H9 (cell line): ENCODE measurements at regions not wholly inside any gene's neighbourhood (a gene's known extent, or its start where the extent isn't known, plus 50 kb on each side); places are given as distances from the start of the nearest gene placed in this dataset.

Source experiments
- DNase-seq: peaks from one replicate; pipeline ENCODE4 v3.0.0-alpha.2; 2017
- H2AFZ ChIP-seq: one replicate; pipeline ENCODE4 v1.6.1; 2013; ENCODE audit warnings: mild to moderate bottlenecking, low read length, control low read depth, moderate library complexity
- H2AK5ac ChIP-seq: 2 replicates; pipeline ENCODE4 v1.6.1; 2013; ENCODE audit warnings: low read length, control low read depth, mixed read lengths; ENCODE audit not compliant: insufficient read length
- H2BK120ac ChIP-seq: one replicate; pipeline ENCODE4 v1.6.1; 2013; ENCODE audit warnings: low read depth, mild to moderate bottlenecking, low read length, control low read depth, inconsistent platforms; ENCODE audit not compliant: poor library complexity, severe bottlenecking
- H2BK12ac ChIP-seq: 2 replicates; pipeline ENCODE4 v1.6.1; 2013; ENCODE audit warnings: low read length, control low read depth, mixed read lengths, low read depth; ENCODE audit not compliant: insufficient read length
- H2BK15ac ChIP-seq: 2 replicates; pipeline ENCODE4 v1.6.1; 2013; ENCODE audit warnings: low read depth, low read length, control low read depth
- H2BK20ac ChIP-seq: one replicate; pipeline ENCODE4 v1.6.1; 2013; ENCODE audit warnings: low read depth, mild to moderate bottlenecking, low read length, control low read depth, inconsistent platforms; ENCODE audit not compliant: poor library complexity, severe bottlenecking
- H2BK5ac ChIP-seq: 2 replicates; pipeline ENCODE4 v1.6.1; 2013; ENCODE audit warnings: low read length, control low read depth, mixed read lengths; ENCODE audit not compliant: insufficient read length
- H3K14ac ChIP-seq: 2 replicates; pipeline ENCODE4 v1.6.1; 2013; ENCODE audit warnings: low read length, control low read depth; ENCODE audit not compliant: insufficient read depth
- H3K18ac ChIP-seq: 2 replicates; pipeline ENCODE4 v1.6.1; 2013; ENCODE audit warnings: low read depth, mild to moderate bottlenecking, mixed read lengths, low read length, control low read depth; ENCODE audit not compliant: insufficient read length
- H3K23ac ChIP-seq: 2 replicates; pipeline ENCODE4 v1.6.1; 2013; ENCODE audit warnings: low read length, control low read depth, mixed read lengths, low read depth; ENCODE audit not compliant: insufficient read length
- H3K23me2 ChIP-seq: 2 replicates; pipeline ENCODE4 v1.6.1; 2013; ENCODE audit warnings: low read depth, mild to moderate bottlenecking, mixed read lengths, low read length, control low read depth; ENCODE audit not compliant: insufficient read length, poor library complexity, severe bottlenecking
- H3K27ac ChIP-seq: 2 replicates; pipeline ENCODE4 v1.5.1; 2013; ENCODE audit warnings: low read length, control low read depth, mixed read lengths, low read depth; ENCODE audit not compliant: insufficient read length
- H3K27me3 ChIP-seq: 2 replicates; pipeline ENCODE4 v1.6.1; 2013; ENCODE audit warnings: low read length, control low read depth, inconsistent platforms; ENCODE audit not compliant: insufficient read depth
- H3K4ac ChIP-seq: 2 replicates; pipeline ENCODE4 v1.6.1; 2013; ENCODE audit warnings: low read depth, mild to moderate bottlenecking, control low read depth, inconsistent platforms, low read length, moderate library complexity
- H3K4me1 ChIP-seq: 2 replicates; pipeline ENCODE4 v1.6.1; 2013; ENCODE audit warnings: low read length, control low read depth, inconsistent platforms; ENCODE audit not compliant: insufficient read depth
- H3K4me2 ChIP-seq: 2 replicates; pipeline ENCODE4 v1.6.1; 2013; ENCODE audit warnings: low read length, control low read depth, mixed read lengths; ENCODE audit not compliant: insufficient read length, insufficient read depth
- H3K56ac ChIP-seq: 2 replicates; pipeline ENCODE4 v1.6.1; 2013; ENCODE audit warnings: low read depth, mild to moderate bottlenecking, mixed read lengths, low read length, control low read depth; ENCODE audit not compliant: insufficient read length
- H3K79me1 ChIP-seq: 2 replicates; pipeline ENCODE4 v1.6.1; 2013; ENCODE audit warnings: low read depth, mild to moderate bottlenecking, moderate library complexity, low read length, control low read depth, inconsistent platforms; ENCODE audit not compliant: insufficient read depth, poor library complexity, severe bottlenecking
- H3K79me2 ChIP-seq: 2 replicates; pipeline ENCODE4 v1.6.1; 2013; ENCODE audit warnings: low read length, control low read depth, inconsistent platforms; ENCODE audit not compliant: insufficient read depth
- H3K9ac ChIP-seq: 2 replicates; pipeline ENCODE4 v1.6.1; 2013; ENCODE audit warnings: low read length, control low read depth, mixed read lengths; ENCODE audit not compliant: insufficient read length; ENCODE audit errors: extremely low read depth
- H3K9me3 ChIP-seq: one replicate; pipeline ENCODE4 v1.6.1; 2013; ENCODE audit warnings: low read depth, low read length, inconsistent platforms; ENCODE audit not compliant: control insufficient read depth
- H3T11ph ChIP-seq: one replicate; pipeline ENCODE4 v1.6.1; 2013; ENCODE audit warnings: mild to moderate bottlenecking, low read length, control low read depth, inconsistent platforms
- H4K20me1 ChIP-seq: one replicate; pipeline ENCODE4 v1.6.1; 2013; ENCODE audit not compliant: control insufficient read depth, insufficient read length, insufficient read depth
- H4K5ac ChIP-seq: 2 replicates; pipeline ENCODE4 v1.6.1; 2013; ENCODE audit warnings: low read depth, mild to moderate bottlenecking, mixed read lengths, low read length, control low read depth; ENCODE audit not compliant: insufficient read length
- H4K8ac ChIP-seq: replicated peaks from 2 replicates; pipeline ENCODE4 v1.6.1; 2013; ENCODE audit warnings: low read length, control low read depth, mixed read lengths, low read depth; ENCODE audit not compliant: insufficient read length
- H4K91ac ChIP-seq: 2 replicates; pipeline ENCODE4 v1.6.1; 2013; ENCODE audit warnings: low read depth, mild to moderate bottlenecking, moderate library complexity, mixed read lengths, low read length, control low read depth; ENCODE audit not compliant: insufficient read length
- H3K27ac Mint-ChIP-seq, 3 experiments: 2 replicates in 2 of 3; 3 replicates in 1 of 3; pipeline ENCODE4 v1.8.0; 2020 to 2021; ENCODE audit warnings: mixed read lengths in 3 of 3, mild to moderate bottlenecking in 1 of 3, moderate library complexity in 1 of 3
- H3K27me3 Mint-ChIP-seq: 2 replicates; pipeline ENCODE4 v1.8.0; 2021; ENCODE audit warnings: low read depth, mild to moderate bottlenecking, moderate library complexity, mixed read lengths
- H3K36me3 Mint-ChIP-seq, 3 experiments: 2 replicates in 2 of 3; 3 replicates in 1 of 3; pipeline ENCODE4 v1.8.0; 2020 to 2021; ENCODE audit warnings: low read depth in 3 of 3, mixed read lengths in 3 of 3; ENCODE audit not compliant: insufficient read depth in 1 of 3
- H3K4me1 Mint-ChIP-seq, 2 experiments: 2 replicates each; pipeline ENCODE4 v1.8.0; 2020; ENCODE audit warnings: mixed read lengths in 2 of 2
- H3K4me3 Mint-ChIP-seq, 2 experiments: 2 replicates in 1 of 2; 3 replicates in 1 of 2; pipeline ENCODE4 v1.8.0; 2020 to 2021; ENCODE audit warnings: mild to moderate bottlenecking in 2 of 2, mixed read lengths in 2 of 2, moderate library complexity in 1 of 2
- H3K9me3 Mint-ChIP-seq, 2 experiments: 2 replicates in 1 of 2; 3 replicates in 1 of 2; pipeline ENCODE4 v1.8.0; 2020; ENCODE audit warnings: mild to moderate bottlenecking in 2 of 2, mixed read lengths in 2 of 2, moderate library complexity in 1 of 2
- CTCF ChIP-seq: fragments of 200-600 bp; sonication (generic); conservative IDR thresholded peaks from 3 replicates; pipeline ENCODE4 v1.8.0; 2021; ENCODE audit warnings: antibody characterized with exemption, mild to moderate bottlenecking
- WGBS: extraction: QIAGEN DNeasy Blood & Tissue Kit; methylation state at CpG from one replicate; pipeline ENCODE4 v1.1.7; 2013; ENCODE audit warnings: missing lambda C conversion rate, low lambda C conversion rate, mixed read lengths; ENCODE audit not compliant: insufficient read length; ENCODE audit errors: extremely low coverage; 5-methylcytosine and 5-hydroxymethylcytosine counted together

- no CpG with 5 or more reads among the region's 1 CpG for WGBS
- H3K56ac ChIP-seq = no peak overlapping the region
- H2AK5ac ChIP-seq = no peak overlapping the region
- no peak overlapping the region for H3K4ac ChIP-seq
- DNase-seq = no peak
- H3K27ac ChIP-seq = no peak overlapping the region
- no peak overlapping the region for H3K14ac ChIP-seq
- H3K79me1 ChIP-seq = no peaks in the 10 kb centered on the region
- no peak overlapping the region for H2BK5ac ChIP-seq
- Mint-ChIP-seq H3K4me3 (no peak overlapping the region), H3K36me3 (peaks cover 2 to 7% (median 5%) of the 10 kb centered on the region in 3 experiments; a peak in 5 of 7 replicates), H3K27ac (no peak overlapping the region), H3K9me3 (peaks cover 12 to 13% of the 10 kb centered on the region in 2 experiments), H3K4me1 (no peaks in the 10 kb centered on the region), H3K27me3 (no peaks in the 10 kb centered on the region)
- H4K8ac ChIP-seq = no peak overlapping the region
- no peak overlapping the region for H3K4me2 ChIP-seq
- H4K91ac ChIP-seq = no peak overlapping the region
- H2AFZ ChIP-seq = no peak overlapping the region
- H3K27me3 ChIP-seq = no peaks in the 10 kb centered on the region
- H3K18ac ChIP-seq = no peak overlapping the region
- TF ChIP-seq CTCF = no peak
- H2BK120ac ChIP-seq = no peak overlapping the region
- H3T11ph ChIP-seq = no peak overlapping the region
- no peak overlapping the region for H3K23ac ChIP-seq
- no peaks in the 10 kb centered on the region for H3K79me2 ChIP-seq
- no peak overlapping the region for H4K5ac ChIP-seq
- H3K9ac ChIP-seq = no peak overlapping the region
- H4K20me1 ChIP-seq = no peaks in the 10 kb centered on the region
- no peaks in the 10 kb centered on the region for H3K9me3 ChIP-seq
- no peak overlapping the region for H2BK12ac ChIP-seq
- H2BK20ac ChIP-seq = no peak overlapping the region
- no peaks in the 10 kb centered on the region for H3K4me1 ChIP-seq
- no peak overlapping the region for H2BK15ac ChIP-seq
- H3K23me2 ChIP-seq = no peaks in the 10 kb centered on the region
Observed at GRCh38 chr9:102360846-102361245, 622.4 kb upstream of the GRIN3A start.
